ENCODE measurements at regions not wholly inside any gene's neighbourhood (a gene's known extent, or its start where the extent isn't known, plus 50 kb on each side); places are given as distances from the start of the nearest gene placed in this dataset.
A peak's percentile ranks its signal among the peaks of the same experiment; 100 is the strongest.
"Not testable (repeated sequence)": the region's sequence is repeated elsewhere in the genome, so short reads cannot be mapped to it uniquely, and the experiment has no call there.

GRCh38 chr3:75840160-75840559 lies 54.8 kb upstream of the ZNF717 start:
- DNase-seq (ENCODE audit: low spot score): not testable (repeated sequence)

- DNase-seq (ENCODE audit: low spot score): not testable (repeated sequence)
Measured at GRCh38 chr3:75850301-75851008, 65.1 kb upstream of the ZNF717 start.

DNA sequence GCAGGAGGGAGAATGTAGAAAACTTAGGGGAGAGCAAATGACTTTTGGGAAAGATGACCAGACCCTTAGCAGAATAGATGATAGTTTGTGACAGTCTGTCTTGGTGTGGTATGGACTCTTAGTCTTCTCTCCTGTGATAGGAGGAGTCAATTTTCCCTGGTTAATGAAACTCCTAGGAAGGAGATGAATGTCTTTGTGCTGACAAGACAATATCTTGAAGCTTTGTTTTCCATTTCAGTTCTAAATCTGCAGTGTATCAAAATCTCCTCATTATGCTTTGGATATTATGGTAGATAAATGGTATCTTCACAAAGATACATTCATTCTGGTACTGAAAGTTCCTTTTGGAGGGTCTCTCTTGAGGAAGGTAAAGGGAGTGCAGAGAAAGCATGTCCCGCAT lies 77.8 kb upstream of the ZNF717 start:
- DNase-seq (ENCODE audit: low spot score): no peak

DNA sequence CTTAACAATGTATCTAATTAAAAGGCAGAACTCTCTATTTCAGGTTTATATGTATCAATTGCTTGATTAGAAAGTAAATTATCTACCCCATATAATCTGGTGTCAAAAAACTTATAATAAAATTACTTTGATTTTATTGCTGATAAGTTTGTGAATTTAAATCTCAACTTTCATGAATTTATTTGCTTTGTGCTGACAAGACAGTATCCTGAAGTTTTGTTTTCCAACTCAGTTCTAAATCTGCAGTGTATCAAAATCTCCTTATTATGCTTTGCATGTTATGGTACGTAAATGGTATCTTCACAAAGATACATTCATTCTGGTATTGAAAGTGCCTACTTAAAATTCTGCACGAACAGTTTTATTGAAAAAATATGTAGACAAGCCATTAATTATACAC lies 78.5 kb upstream of the ZNF717 start:
- DNase-seq (ENCODE audit: low spot score): no peak

DNA sequence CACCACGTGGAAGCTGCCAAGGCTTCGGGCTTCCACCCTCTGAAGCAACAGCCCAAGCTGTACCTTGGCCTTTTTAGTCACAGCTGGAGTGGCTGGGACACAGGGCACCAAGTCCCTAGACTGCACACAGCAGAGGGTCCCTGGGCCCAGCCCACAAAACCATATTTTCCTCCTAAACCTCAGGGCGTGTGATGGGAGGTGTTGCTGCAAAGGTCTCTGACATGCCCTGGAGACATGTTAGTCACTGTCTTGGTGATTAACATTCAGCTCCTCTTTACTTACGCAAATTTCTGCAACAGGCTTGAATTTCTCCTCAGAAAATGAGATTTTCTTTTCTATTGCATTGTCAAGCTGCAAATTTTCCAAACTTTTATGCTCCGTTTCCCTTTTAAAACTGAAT lies 98.4 kb upstream of the ZNF717 start:
- DNase-seq (ENCODE audit: low spot score): not testable (repeated sequence)

- DNase-seq (ENCODE audit: low spot score): peak; percentile 32
Measured at GRCh38 chr3:75886971-75887526, 101.7 kb upstream of the ZNF717 start.

- no peak for DNase-seq (ENCODE audit: low spot score)
Measured at GRCh38 chr3:75894234-75894633, 108.9 kb upstream of the ZNF717 start.

GRCh38 chr3:75896265-75896664 lies 110.9 kb upstream of the ZNF717 start:
- no peak for DNase-seq (ENCODE audit: low spot score)

GRCh38 chr3:75901446-75901845 lies 116.1 kb upstream of the ZNF717 start:
- not testable (repeated sequence) for DNase-seq (ENCODE audit: low spot score)

DNA sequence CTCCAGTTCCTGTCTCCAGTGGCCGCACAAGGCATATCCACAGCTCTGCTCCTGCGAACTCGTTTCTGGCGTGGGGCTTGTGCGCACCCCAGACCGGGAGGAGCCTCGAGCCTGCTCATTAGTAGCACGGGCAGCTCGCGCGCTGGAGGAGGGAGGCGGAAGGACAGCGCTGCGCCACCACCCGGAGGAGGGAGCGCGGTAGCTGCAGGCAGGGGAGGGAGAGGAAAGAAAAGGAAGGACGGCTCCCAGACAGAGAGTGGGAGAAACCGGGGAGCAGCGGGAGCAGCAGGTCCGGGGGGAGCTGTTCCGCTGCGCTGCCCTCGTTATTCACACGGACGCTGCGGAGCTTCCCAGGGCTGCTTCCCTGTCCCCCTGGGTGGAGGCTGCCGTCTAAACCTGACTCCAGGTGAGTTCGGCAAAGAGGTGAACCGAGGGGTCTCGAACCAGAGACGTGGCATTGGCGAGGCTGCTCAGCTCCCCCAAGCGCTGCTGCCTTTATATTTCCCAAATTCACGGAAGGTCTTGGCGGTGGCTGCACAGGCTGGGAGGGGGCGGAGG lies 121.3 kb upstream of the ZNF717 start:
- DNase-seq (ENCODE audit: low spot score): peak; percentile 50

GRCh38 chr3:75913800-75914350 lies 128.5 kb upstream of the ZNF717 start:
- DNase-seq (ENCODE audit: low spot score): no peak

DNA sequence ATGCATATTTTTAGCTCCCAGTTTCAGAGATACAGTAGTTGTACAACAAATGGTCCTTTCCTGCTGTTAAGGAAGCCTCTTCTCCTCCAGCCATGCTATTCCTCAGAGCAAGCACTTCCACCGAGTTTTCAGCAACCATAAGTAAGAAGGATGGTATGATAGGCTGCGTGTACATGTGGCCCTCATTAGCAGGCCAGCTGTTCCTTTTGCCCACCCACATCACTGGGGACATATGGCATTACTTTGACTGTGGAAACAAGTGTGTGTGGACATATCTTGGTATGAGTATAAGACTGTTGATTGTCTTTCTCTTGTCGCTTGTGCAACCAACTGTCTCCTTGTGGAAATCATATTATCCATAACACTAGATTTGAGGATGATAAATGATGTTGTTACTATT lies 129.4 kb upstream of the ZNF717 start:
- not testable (repeated sequence) for DNase-seq (ENCODE audit: low spot score)

DNA sequence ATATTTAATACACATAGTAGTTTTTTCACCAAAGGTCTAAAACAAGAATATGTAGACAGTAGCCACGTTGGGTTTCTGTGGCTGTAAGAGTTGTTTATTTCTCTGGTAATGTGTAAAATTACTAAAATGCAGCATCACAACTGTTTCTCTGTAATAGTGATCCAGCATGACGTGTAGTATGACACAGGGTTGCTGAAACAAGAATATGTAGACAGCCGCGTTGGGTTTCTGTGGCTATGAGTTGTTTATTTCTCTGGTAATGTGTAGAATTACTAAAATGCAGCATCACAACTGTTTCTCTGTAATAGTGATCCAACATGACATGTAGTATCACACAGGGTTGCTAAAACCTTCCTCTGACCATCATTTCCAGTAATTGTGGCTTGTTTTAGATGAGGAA lies 153.6 kb upstream of the ZNF717 start:
- peak; percentile 3 for DNase-seq (ENCODE audit: low spot score)

DNA sequence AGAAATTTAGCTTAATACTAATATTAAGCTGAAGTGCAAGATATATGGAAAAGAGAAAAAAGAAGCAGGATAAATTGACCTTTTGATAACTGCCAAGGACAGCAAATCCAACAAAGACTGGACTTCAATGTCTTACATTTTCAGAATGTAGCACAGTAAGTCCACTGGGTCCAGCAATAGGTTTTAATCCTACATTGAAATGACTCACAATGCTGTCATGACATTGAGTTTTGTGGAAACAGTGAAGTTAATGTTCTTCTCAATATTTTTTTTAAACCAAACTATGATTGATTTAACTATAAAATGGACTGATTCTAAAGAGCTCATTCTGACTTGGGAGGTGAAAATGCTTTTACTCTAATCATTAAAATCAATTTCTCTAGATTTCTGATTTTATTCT lies 166.6 kb upstream of the ZNF717 start:
- DNase-seq (ENCODE audit: low spot score): no peak

DNA sequence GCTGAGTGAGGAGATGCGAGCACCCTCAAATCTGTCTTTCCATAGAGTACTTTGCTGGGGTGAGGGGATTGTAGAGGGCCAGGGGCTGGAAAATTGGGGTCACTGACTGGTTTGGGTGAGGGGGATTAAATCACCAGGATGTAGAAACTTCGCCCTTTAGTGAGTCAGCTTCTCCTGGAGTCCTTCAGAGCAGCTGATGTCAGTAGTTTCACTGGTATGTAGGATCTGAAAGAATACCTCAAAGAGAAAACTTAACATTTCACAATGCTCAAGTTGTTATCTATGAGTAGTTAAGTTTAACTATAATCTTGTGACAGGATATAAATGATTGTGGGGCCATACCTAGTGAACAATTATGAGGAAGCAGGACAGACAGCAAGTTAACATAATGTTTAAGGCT lies 174.7 kb upstream of the ZNF717 start:
- not testable (repeated sequence) for DNase-seq (ENCODE audit: low spot score)

GRCh38 chr3:75962054-75962453 lies 176.7 kb upstream of the ZNF717 start:
- DNase-seq (ENCODE audit: low spot score): not testable (repeated sequence)

GRCh38 chr3:75967071-75967470 lies 181.7 kb upstream of the ZNF717 start:
- DNase-seq (ENCODE audit: low spot score): no peak

DNA sequence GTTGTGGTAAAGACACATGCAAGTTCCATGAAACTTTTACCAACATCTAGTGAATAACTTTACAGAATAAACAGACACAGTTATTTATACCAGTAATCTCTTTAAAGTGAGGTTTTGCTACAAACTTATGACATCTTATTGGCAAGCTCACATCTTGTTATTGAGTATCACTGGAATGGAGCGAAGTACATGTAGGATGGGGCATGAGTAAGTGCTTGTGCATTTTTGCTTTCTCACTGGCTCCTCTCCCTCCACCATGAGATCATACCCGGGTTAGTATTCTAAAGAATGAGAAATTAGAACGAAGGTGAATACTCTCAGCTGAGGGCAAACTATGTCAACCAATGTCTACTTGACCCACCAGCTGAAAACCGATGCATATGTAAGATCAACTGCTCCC lies 193.3 kb upstream of the ZNF717 start:
- DNase-seq (ENCODE audit: low spot score): peak; percentile 38

- DNase-seq (ENCODE audit: low spot score): no peak
Measured at GRCh38 chr3:75981401-75981800, 196.1 kb upstream of the ZNF717 start.

GRCh38 chr3:75982151-75982550 lies 196.8 kb upstream of the ZNF717 start:
- DNase-seq (ENCODE audit: low spot score): no peak

- DNase-seq (ENCODE audit: low spot score): no peak
Measured at GRCh38 chr3:75983111-75983510, 197.8 kb upstream of the ZNF717 start.

DNA sequence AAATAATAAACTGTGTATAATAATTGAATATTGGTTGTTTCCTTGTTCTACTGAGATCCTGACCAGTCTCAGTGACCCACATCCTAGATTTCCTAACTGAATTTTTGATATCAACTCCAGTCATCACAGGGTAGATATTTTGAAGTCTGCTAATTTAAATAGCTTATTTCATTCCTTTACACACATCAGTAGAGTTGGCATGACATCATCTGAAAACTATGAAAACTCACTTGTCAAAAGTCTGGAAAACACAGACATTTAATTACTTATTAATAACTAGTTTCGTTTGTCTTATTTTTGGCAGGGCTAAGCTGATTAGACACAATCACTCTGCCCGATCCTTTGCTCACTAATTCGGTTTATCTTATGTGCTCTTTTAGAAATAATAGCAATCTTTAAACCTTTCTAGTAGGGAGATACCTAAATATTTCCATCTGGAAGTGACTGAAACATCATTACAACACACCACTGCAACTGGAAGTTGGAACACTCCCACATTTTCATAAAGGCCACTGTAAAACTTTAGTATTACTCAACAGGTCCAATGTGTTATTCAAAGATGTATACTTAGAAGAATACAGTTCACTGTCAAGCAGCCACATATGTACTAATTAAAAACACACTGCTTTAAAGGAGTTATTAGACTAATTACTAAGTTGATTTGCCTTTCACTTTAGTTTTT lies 198.4 kb upstream of the ZNF717 start:
- DNase-seq (ENCODE audit: low spot score): no peak

- DNase-seq (ENCODE audit: low spot score): no peak
Measured at GRCh38 chr3:75985432-75985831, 200.1 kb upstream of the ZNF717 start.
